NCI-H1436 (cell line): ENCODE measurements at regions not wholly inside any gene's neighbourhood (a gene's known extent, or its start where the extent isn't known, plus 50 kb on each side); places are given as distances from the start of the nearest gene placed in this dataset.
"Not testable (repeated sequence)": the region's sequence is repeated elsewhere in the genome, so short reads cannot be mapped to it uniquely, and the experiment has no call there.

ENCODE experiments used
- DNase-seq: peaks from one replicate; lab custom pipeline; 2025; lab: John Stamatoyannopoulos, UW

GRCh38 chr2:147416099-147416498, 428.7 kb upstream of the ACVR2A start:
- no peak for DNase-seq

DNA sequence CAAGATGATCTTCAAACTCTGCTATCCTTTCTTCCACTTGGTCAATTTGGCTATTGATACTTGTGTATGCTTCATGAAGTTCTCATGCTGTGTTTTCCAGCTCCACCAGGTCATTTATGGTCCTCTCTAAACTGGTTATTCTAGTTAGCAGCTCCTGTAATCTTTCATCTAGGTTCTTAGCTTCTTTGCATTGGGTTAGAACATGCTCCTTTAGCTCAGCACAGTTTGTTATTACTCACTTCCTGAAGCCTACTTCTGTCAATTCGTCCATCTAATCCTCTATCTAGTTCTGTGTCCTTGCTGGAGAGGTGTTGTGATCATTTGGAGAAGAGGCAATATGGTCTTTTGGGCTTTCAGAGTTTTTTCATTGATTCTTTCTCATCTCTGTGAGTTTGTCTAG, 430.2 kb upstream of the ACVR2A start:
- DNase-seq, result not testable (repeated sequence)

DNA sequence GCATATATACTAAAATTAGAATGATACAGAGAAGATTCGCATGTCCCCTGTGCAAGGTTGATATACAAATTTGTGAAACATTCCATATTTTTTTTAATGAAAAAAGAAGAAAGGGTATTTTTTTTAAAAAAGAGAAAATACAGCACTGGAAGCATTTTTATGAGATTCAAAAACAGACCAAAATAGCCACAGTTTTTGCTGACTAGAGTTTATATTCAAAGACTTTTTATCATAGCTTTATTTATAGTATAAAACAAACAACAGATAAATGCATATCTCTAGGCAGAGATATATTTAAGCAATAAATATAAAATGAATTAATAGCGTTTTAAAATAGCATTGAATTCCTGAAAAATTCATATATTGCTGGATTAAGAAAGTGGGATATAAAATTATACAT, 436.5 kb upstream of the ACVR2A start:
- DNase-seq, result no peak

DNA sequence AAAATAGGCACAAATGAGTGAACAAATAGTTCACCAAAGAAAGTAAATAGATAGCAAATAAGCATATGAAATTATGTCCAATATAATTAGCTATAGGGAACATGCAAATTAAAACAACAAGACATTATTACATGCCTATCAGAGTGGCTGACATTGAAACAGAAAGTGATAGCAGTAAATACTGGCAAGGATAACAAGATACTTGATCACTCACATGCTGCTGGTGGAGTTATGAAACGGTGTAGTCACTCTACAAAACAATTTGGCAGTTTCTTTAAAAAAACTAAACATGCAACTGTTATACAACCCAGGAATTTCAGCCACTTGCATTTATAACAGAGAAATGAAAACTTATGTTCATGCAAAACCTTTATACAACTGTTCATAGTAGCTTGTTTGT, 439.2 kb upstream of the ACVR2A start:
- no peak for DNase-seq

DNA sequence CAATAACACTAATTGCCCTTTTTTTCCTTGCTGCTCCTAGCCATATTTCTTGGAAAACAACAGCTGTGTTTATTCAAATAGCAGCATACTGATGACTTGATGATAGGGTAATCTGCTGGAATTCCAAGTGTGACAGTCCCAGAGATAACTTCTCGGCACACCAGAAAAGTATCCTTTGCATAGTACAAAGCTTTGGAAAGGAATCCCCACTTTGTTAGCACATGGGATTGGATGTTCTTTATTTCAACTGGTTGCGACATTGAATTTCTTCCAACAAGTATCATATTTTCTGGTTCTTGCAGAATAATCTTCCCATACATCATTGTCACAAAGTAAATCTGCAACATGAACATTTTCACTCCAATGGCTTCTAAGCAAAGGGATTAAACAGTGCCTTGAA, 445.8 kb upstream of the ACVR2A start:
- no peak for DNase-seq

DNA sequence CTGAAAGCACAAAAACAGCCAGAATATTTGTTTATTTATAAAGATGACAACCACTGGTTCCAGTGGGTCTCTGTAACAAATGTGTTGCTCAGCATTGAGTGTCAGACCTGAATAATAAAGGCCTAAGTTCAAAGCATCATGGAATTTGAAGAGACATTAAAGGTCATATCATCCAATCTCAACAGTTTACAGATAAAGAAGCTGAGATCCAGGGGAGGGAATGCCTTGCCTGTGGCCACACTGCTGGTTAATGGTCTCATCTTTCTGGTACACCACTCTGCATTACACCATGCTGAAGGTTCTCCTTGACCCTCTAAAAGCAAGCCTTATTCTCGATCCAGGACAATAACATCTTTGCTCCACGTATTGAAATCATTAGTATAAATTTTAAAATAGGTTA, 446.5 kb upstream of the ACVR2A start:
- no peak for DNase-seq

DNA sequence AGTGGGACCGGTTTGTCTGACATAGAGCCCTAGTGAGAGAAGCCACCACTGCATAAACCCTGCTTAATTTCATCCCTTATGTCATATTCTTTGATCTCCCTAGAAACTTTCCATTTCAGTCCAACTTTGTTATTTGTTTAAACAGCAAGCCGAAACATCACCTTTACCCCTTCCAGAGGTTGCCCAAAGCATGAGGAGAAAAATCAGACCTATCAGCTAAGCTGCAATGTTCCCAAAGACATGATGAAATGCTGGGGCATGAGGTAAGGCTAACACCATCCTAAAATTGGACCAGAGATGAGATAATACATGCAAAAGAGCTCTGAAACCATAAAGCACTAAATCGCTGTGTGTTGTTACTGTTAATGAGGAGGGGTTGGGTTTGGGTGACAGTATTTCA, 447.9 kb upstream of the ACVR2A start:
- no peak for DNase-seq

GRCh38 chr2:147394179-147394790, 450.5 kb upstream of the ACVR2A start:
- DNase-seq, result no peak

GRCh38 chr2:147392180-147392579, 452.6 kb upstream of the ACVR2A start:
- DNase-seq, result no peak

GRCh38 chr2:147390475-147390874, 454.4 kb upstream of the ACVR2A start:
- no peak for DNase-seq

GRCh38 chr2:147389218-147389617, 455.6 kb upstream of the ACVR2A start:
- no peak for DNase-seq

GRCh38 chr2:147388217-147388616, 456.6 kb upstream of the ACVR2A start:
- DNase-seq, result no peak

DNA sequence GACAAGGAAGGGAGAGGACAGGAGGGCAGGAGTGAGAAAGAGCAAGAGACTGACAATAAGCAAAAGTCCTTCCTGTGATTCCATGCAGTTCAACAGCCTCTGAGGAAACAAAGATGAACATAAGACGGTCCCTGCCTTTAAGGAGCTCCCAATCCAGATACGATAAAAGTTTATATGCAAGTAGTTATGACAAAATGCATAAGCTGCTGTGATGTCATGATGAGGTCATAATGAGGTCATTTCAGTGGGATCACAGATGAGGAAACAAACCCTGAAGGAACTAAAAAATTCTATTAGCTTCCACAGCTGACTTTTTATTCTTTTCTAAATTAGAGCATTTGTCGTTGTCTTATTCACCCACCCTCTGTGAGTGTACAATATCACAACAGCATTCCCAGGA, 458.5 kb upstream of the ACVR2A start:
- no peak for DNase-seq

- DNase-seq, result no peak
Measured at GRCh38 chr2:147385600-147385999, 459.2 kb upstream of the ACVR2A start.

- no peak for DNase-seq
Measured at GRCh38 chr2:147384659-147385058, 460.2 kb upstream of the ACVR2A start.

GRCh38 chr2:147382322-147382948, 462.4 kb upstream of the ACVR2A start:
- peak; percentile 54 for DNase-seq

DNA sequence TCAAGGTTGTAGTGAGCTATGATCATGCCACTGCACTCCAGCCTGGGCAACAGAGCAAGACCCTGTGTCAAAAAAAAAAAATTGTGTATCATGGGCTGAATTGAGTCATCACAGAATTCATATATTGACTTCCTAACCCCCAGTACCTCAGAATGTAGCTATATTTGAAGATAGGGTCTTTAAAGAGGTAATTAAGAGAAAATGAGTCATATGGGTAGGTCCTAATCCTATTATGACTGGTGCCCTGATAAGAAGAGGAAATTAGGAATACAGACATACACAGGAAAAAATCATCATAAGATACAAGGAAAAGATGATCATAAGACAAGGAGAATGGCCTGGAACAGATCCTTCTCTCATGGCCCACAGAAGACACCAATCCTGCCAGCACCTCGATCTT, 466.4 kb upstream of the ACVR2A start:
- DNase-seq, result no peak

GRCh38 chr2:147375073-147375472, 469.8 kb upstream of the ACVR2A start:
- no peak for DNase-seq

GRCh38 chr2:147374423-147374811, 470.4 kb upstream of the ACVR2A start:
- no peak for DNase-seq

- no peak for DNase-seq
Measured at GRCh38 chr2:147373800-147374422, 470.9 kb upstream of the ACVR2A start.

GRCh38 chr2:147368306-147368705, 476.5 kb upstream of the ACVR2A start:
- DNase-seq, result no peak

DNA sequence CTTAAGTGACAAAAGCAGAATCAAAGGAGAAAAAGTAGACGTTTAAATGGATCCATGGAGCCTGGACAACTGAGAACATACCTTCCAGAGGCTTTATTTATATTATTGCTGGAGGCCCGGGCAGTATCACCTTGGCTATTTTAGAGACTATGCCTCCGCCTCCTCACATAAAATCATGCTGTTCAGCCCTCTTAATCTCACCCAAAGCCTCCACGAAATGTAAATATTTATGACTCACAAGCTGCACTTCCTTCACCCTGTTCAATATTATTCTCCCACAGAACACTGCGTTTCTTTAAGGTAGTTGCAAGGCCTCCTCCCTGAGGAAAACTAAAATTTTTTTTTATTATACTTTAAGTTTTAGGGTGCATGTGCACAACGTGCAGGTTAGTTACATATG, 478.6 kb upstream of the ACVR2A start:
- no peak for DNase-seq

DNA sequence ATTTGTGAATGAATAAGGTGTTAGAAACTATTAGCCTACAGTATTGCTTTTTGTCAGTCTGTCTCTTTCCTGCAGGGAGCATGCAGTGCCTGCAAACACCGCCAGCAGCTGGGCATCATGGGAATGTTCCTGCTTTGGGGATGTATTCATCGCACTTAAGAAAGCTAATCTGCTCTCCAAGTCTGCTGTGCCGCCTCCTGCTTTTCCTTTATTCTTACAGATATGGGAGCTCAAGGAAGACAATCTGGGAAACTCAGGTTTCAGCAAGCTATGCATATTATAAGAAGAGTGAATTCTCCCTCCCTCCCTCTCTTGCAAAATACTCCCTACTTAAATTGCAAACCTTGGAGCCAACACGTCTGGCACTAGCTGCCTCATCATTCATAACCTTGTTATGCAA, 479.2 kb upstream of the ACVR2A start:
- DNase-seq, result no peak

GRCh38 chr2:147364597-147364996, 480.2 kb upstream of the ACVR2A start:
- DNase-seq, result peak; percentile 21
